ENCODE measurements at regions not wholly inside any gene's neighbourhood (a gene's known extent, or its start where the extent isn't known, plus 50 kb on each side); places are given as distances from the start of the nearest gene placed in this dataset.

DNA sequence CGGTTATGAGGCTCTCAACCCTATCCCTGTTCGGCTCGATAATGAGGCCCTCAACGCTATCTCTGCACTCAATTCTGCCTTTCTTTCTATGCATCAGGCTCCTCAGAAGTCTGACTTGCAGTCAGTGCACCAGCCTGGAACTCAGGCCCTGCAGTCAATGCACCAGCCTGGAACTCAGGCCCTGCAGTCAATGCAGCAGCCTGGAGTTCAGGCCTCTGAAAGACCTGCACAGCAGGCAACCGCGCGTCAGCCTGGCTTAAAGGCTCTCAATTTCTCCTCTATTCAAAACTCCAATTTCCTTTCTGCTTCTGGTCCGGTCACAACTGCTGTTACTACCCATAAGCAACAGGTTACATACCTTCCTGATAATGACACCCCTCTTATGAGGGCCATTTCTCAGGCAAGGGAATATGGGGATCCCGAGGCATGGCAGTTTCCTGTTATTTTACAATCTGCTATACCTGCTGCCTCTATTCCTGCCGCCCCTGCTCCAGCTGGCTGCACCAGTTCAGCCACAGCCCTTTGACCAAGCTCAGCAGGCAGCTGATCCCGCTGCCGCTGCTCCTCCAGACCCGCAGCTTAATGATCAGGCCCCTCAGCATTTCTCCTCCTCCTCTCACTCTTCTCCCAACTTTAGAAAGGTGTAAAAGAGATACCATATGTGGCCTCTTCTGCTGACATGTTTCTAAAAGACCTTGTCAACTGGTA, 933.6 kb upstream of the FANCL start:
- TF ChIP-seq SUZ12 (IDR thresholded peaks at IDR 0.05) (no peak), NFRKB (IDR thresholded peaks at IDR 0.05) (no peak), CTBP1 (IDR thresholded peaks at IDR 0.05; ENCODE audit: borderline replicate concordance) (no peak), BHLHE40 (IDR thresholded peaks at IDR 0.05; ENCODE audit: borderline replicate concordance) (no peak), FOXA1 (IDR thresholded peaks at IDR 0.05) (no peak), HDGF (IDR thresholded peaks at IDR 0.05; ENCODE audit: borderline replicate concordance) (no peak), FOXM1 (IDR thresholded peaks at IDR 0.05; ENCODE audit: borderline replicate concordance) (no peak)

All from HEK293T (cell line).